ENCODE measurements at regions not wholly inside any gene's neighbourhood (a gene's known extent, or its start where the extent isn't known, plus 50 kb on each side); places are given as distances from the start of the nearest gene placed in this dataset.

DNA sequence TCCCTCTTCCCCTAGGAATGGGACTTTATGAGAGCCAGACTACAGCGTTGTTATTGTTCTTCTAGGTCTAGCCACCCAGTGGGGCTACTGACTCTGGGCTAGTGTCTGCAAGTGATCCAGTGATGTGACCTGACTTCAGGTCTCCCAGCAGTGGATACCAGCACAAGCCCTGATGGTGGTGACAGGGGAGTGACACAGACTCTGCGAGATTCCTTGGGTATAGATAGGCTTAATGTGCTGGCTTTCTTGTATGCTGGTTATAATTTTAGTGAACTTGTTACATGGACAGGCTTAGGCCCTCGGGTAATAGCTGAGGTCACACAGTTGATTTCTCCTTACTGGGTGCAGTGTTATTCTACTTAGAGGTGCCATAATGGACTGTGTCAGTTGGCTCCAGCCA is 106.9 kb downstream of the TBC1D30 start:
- no peak for DNase-seq (ENCODE audit: low read depth)

DNA sequence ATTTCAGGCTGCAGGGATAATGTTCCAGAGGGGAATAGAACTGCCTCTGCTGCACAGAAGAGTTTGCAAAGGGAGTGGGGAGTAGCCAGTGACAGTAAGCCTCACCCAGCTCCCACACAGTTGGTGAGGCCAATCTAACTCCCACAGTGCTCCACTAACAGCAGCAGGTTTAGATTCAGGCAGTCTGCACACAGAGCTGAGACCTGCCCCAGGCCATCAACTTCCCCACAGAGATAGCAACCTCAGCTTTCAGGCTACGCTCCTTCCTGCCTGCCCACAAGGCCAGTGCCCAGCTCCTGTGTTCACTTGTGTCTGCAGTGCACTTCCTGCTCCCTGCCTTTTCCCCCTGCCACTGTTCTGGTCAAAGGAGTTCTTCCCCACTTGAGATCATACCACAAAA is 107.5 kb downstream of the TBC1D30 start:
- no peak for DNase-seq (ENCODE audit: low read depth)

DNA sequence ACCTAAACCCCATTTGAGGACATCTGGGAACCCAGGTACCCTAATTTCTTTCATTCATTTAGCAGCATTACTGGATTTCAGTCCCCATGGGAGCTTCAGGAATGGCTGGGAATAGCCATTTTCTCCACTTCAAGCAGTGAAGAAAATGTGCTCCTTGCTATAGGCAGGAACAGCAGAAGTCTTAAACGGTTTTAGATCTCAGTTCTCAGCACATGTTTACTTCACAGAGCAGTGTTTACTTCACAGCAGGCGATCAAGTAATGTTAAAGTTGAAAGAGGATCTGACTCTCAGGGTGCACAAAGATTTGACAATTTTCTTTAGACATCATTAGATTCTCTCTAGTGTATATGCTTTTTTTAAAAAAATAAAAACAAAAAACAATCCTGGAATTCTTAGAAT is 109.3 kb downstream of the TBC1D30 start:
- no peak for DNase-seq (ENCODE audit: low read depth)

DNA sequence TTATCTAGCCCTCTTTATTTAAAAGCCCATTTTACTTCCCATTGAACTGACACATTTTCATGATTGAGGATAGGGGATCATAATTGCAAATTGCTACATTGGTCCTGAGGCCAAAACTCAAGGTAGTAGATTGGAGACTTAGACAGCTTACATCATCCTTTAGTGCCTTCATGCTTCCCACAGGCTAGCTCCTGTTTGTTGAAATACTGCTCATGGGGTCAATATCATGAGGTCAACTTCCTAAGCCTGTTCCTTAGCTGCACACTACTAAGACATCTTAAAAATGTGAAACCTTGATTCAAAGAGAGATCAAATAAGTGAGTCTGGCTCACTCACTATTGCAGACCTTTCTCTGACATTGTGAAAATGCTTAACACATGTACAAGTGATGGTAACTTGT is 113.0 kb downstream of the TBC1D30 start:
- DNase-seq (ENCODE audit: low read depth): no peak

DNA sequence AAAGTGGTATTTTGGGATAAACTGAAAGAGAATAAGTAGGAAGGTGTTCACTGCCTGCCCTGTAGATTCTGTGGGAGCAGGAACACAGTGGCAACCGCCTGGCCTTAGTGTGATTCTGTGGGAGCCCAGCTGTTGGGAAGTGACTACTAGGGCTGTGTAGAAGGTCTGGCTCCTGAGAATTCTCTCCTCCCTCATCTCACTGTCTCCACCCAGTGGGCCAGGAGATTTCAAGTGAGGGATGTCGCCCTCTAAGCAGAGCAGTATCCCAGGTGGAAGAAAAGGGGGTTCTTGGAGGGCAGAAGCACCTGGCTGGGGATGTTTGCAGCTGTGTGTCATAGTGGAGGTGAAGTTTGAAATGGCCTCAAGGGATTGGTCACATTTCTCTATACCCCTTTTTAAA is 113.7 kb downstream of the TBC1D30 start:
- no peak for DNase-seq (ENCODE audit: low read depth)

DNA sequence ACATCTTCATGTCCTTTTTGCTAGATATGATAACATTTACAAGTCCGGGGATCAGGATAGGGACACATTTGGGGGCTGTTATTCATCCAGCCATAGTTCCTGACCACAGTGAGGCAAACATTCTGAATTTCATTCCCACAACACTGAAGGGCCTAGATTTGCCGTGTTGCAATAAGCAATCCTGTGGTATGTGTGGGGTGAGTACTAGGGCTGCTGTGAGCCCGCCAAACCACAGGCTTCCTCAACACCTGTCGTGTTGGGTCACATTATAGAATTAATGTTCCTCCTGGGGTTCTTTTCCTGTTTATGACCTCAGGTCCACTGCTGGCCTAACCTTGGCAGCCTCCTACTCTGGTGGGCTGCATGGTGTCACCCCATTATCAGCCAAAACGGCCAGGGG is 119.2 kb downstream of the TBC1D30 start:
- DNase-seq (ENCODE audit: low read depth): no peak

DNA sequence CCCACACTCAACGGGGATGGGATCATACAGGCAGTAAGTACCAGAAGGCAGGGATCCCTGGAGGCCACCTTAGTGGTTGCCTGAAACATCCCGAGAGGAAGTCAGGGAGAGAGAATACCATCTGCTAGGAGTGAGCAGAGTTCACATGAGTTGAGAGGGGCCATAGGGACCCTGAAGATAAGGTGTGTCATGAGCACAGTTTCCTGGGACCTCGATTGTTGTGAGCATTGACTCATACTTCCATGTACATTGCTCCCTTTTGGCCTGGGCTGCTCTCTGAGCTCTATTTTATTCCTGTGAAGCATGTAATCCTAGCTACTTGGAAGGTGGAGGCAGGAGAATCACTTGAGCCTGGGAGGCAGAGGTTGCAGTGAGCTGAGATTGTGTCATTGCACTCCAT is 120.5 kb downstream of the TBC1D30 start:
- no peak for DNase-seq (ENCODE audit: low read depth)

DNA sequence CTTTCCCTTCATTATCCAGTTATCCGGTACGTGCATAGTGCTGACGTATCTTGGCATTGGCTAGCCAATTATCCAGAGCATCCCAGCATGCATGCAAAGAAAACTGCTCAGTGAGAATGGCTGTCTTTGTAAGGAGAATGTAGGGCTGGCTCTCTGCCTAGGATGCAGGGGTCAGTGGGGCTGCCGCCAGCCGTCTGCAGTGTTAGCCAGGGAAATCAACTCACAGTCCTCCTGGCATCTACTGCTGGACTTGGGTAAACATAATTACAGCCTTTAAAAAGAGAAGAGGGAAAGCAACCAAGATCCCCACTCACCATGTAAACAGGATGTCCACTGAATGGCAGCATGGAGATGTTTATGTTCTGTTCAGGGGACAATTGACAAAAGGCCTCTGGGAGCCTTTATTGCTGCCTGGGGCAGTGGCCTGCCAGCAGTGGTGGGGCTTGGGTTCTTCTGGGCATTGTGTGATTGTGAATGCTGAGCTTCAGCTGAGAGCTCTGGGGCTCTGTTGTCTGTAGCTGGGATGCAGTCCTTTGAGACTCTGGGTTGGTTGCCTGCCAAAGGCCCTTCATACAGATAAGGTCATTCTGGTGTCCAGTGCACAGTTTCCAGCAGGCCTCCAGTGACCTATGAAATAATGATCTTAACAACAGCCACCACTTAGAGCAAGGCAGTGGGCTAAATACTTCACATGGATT is 121.8 kb downstream of the TBC1D30 start:
- peak; percentile 19 for DNase-seq (ENCODE audit: low read depth)

DNA sequence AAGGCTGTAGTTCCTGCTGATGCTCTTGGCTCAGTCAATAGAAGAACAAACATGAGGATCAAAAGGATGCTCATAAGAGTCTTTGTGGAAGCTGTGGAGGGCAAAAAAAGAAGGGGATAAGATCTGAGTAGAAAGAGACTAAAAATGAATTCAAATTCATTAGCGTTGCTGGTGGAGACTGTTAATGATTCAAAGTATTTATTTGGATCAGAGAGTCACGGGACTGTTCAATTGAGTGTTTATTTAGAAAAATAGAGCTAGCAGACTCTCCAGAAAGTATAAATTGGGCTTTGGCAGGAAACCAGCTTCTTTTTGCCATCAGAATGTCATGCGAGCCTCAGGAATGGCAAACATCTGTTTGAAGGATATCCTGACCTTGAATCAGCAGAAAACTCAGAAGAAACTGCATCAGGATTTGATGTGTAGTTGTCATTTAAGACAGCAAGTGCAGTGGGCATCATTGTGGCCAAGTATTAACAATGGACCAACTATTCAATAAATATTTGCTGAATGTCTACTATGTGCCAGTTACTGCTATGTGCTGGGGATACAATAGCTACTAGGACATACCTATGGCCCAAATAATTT is 126.4 kb downstream of the TBC1D30 start:
- DNase-seq (ENCODE audit: low read depth): no peak

DNA sequence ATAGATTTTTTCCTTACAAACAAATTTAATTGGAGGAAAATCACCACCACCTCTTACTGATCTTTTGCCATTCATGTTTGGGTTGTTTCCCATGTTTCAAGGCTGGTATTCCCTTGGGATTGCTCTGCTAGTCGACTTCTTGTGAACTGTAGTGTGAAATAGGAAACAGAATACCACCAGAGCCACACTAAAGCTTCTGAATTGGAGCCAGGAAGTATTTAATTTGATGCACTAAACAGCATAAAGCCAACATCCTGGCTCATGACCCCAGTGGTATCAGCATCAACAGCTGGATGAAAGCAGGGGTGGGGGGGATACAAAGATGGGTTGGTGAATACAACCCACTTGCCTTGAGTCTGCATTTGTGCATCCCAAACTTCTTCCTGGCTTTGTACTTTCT is 127.5 kb downstream of the TBC1D30 start:
- DNase-seq (ENCODE audit: low read depth): no peak

DNA sequence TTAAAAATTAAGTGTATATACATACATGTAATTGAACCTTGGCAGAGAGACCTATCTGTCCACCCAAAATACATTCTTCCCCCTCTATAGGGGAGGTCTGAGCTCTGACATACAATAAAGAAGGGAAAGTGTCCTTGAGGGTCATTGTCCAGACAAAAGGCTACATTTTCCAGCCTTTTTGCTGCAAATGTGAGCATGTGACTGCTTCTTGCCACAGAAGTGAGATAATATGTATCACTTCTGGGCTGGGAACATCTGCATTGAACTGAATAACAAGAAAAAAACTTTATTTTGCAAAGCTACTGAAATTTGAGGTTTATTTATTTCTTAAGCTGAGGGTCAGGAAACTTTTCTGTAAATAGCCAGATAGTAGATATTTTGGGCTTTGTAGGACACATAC is 131.3 kb downstream of the TBC1D30 start:
- DNase-seq (ENCODE audit: low read depth): no peak

DNA sequence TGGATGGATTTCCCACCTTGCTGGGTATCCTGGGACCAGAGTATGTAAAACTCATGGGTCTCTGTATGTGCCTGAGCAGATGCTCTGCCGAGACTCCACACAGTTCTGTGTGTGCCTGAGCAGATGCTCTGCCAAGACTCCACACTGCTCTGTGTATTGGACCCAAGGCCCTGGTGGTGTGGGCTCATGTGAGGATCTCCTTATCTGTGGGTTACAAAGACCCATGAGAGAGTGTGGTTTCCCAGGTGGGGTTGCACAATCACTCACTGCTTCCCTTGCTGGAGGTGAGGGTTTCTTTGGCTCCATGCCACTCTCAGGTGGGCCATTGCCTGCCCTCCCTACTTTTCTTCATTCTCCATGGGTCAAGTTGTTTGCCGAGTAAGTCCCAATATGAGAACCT is 141.5 kb downstream of the TBC1D30 start:
- no peak for DNase-seq (ENCODE audit: low read depth)

DNA sequence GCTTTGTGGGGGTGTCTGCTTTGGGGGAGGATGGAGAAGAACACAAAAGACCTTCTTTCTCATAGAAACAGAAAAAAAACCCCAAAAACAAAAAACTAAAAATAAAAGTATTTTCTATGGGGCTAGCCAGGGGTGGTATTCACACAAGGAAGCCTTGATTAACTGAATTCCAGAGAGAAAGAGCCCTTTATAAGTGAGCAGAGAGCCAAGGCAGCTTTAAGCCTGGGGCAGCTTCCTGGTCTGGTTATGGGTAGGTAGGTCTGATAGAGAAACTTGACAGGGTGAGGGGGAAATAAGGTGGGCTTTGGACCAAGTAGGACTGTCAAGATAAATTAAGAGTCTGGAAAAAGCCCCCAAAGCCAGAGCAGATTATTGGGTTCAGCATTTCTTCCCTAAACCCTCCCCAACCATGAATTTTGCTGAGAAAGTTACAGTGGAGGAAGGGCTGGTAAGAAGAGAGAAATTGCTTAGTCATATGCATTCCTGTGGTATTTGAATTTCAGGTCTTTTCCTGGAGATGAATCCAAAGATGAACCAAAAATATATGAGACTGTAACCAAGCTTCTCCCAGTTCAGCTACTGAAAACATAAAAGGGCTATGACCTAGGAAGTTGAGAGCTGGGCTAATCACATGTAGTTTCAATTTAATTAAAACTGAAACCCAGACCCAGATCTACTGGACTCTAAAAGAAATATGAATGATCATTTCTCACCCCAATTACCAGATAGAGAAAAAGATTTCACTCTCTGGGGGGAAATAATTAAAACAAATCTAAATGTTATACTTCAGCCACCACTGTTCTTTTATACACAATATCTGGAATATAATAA is 144.8 kb downstream of the TBC1D30 start:
- no peak for DNase-seq (ENCODE audit: low read depth)

DNA sequence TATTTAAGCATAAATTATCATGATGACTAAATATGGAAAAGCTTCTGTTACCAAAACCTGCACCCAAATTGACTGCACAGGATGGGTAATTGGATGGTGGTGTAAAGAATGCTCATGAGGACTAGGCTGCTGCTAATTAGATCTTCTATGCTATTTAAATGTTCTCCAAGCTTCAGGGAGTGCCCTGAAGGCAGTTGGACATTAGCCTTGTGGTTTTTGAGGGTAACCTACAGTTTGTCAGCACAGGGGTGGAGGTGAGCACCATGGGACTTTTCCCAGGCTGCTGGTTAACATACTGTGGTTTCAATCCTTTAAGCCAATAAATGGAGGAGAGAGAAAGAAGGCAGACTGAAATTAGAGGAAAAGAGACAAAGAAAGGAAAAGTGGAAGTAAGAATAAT is 145.0 kb downstream of the WIF1 start:
- no peak for DNase-seq (ENCODE audit: low read depth)

DNA sequence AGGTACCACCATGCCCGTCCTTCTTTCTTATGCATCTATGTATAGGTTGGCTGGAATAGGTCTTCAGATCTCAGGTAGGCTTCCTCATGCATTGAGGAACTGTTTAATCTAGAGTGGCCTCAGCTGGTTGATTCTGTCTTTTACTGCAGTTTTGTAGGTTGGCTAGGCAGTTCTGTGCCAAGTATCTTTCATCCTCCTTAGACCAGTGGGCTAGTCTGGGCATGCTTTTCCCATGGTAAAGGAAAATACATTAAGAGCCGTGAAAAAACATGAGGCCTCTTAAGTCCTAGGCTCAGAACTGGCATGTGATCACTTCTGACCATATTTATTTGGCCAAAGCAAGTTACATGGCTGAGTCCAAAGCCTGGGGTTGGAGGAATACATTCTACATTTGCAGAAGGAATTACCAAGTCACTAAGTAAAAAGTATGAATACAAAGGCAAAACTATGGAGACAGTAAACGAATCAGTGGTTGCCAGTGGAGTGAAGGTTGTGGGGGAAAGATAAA is 137.3 kb downstream of the WIF1 start:
- DNase-seq (ENCODE audit: low read depth): no peak

DNA sequence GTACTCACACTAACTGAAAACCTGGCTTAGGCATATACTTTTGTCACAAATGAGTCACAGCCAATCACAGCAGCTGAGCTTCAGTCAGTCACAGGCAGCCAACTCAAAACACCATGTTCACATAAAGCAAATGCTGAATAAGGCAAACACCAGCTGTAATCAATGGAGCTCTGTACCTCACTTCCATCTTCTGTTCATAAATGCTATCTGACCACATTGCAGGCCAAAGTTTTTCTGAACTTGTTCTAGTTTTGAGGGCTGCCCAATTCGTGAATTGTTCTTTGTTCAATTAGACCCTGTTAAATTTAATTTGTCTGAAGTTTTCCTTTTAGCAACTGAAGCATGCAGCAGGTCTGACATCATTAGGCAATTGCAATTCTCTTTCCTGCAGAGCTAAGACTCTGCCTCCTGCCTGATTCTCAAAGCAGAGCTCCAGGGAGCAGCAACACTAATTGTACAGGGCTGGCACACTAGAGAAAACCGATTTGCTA is 129.9 kb downstream of the WIF1 start:
- DNase-seq (ENCODE audit: low read depth): no peak

DNA sequence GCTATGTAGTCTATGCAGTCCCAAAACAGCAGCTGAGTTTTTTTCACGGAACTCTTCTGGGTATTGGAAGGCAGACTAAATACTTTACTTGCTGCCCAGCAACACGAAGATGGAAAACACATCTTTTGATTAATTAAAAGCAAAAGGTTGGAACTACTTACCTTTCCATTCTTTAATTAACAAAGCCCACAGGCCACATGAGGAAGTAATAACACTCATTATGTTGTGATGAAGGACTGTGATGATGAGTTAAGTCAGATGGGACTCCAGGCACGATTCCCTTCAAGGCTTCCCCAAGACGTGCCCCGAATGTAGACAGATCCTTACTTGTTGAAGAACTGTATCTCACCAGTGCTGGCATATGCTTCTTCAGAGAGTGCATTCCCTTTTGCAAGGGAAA is 129.0 kb downstream of the WIF1 start:
- DNase-seq (ENCODE audit: low read depth): no peak

DNA sequence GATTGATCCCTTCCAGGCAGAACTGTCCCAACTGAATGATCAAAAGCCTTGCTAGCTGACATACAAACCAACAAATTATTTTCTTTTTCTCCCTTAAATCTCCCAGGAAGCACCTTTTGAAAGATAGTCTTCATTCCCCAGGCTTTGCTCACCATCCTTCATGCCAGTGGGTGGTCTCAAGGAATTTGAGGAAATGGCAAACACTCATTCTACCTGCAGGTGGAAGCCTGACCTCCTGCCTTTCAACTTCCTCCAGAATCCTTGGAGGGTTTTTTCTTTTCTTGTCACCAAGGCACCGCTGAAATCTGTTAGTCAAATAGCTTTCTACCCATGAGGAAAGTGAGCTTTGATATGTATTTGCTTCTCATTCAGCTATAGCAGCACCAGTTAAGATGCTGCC is 128.5 kb downstream of the WIF1 start:
- no peak for DNase-seq (ENCODE audit: low read depth)

DNA sequence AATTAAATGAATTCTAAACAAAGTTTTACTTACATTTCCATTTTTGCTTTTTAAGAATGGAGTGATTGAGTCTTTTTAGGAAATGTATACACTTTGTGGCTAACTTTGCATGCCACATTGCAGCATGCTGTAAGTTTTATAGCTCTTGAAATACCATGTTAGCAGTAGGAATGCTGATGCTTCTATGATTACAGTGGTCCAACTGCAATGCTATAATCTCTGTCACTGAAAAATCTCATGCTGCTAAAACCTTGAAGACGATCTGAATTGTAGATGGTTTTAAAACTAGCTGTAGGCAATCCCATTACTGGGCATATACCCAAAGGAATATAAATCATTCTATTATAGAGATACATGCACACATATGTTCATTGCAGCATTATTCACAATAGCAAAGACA is 127.6 kb downstream of the WIF1 start:
- no peak for DNase-seq (ENCODE audit: low read depth)

DNA sequence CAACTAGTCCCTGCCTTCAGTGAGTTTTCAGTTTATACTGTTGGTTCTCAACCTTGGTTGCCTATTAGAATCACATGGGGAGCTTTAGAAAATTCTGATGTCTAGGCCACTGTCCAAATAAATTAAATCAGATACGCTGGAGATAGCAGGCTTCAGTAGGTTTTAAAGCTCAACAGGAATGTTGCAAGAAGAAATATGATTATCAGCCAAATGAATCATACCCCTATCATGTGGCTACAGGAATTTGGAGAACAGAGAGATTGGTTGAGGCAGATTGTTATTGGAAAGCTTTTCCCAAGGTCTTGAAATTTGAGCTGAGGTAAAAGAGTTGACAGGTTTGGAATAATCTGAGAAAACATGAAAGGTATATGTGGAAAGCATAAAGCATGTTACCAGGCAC is 125.3 kb downstream of the WIF1 start:
- DNase-seq (ENCODE audit: low read depth): no peak

DNA sequence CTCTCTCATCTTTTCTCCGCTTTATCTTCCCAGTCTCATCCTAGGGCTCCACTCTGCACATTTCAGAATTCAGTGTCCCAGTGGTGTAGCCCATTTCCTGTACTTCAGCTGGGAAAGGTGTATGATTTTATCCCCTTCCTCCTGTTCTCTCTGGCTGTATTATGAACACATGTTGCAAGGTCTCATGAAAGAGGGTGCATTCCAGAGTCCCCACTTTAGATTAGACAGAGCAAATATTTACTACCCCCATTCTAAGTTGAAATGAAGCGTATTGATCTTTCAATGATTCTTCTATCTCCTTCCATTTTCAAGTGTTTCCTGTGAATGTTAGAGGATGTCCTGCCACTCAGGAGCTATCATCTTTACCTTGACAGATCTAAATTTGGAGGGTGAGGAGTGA is 123.2 kb downstream of the WIF1 start:
- no peak for DNase-seq (ENCODE audit: low read depth)

DNA sequence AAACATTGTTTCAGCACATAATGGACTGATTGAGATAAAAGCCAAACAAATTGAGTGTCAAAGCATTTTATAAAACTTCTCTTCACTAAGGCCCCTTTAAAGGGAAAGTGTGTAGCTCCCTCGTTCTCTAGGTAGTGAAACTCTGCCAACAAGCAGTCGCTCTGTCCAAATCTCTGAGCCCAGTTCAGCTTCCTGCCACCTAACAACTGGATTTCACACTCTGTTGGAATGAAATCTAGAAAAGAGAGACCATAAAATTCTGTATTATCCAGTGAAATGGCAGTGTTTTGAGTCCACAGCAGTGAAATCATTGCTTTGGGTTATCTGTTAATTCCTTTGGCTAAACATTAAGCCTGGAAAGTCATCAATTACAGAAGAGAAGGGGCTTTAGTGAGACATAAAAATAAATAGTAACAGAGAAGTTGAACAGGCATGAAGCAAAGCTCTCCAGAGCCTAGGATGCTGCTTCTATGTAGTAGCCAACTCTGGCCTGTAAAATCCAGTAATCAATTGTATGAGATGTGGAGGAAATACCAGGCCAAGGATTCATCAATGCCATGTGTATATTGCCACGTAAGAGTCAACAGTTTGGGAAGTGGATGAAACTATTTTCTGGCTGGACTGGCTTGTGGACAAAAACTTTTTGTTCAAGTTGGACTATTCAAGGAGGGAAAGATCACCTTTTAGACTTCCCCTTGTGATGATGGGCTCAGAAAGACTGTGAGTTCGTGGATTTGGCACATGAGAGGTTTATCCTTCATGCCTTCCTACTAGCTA is 122.5 kb downstream of the WIF1 start:
- no peak for DNase-seq (ENCODE audit: low read depth)

Measured in forelimb muscle (tissue), 1 donor.